Astrocyte (in vitro differentiated cells and primary cell): ENCODE measurements at regions not wholly inside any gene's neighbourhood (a gene's known extent, or its start where the extent isn't known, plus 50 kb on each side); places are given as distances from the start of the nearest gene placed in this dataset.

Source experiments
- EZH2 ChIP-seq: IDR thresholded peaks from 2 replicates; pipeline ENCODE4 v1.6.1; 2012; ENCODE audit warnings: mild to moderate bottlenecking, low read length, inconsistent platforms; ENCODE audit not compliant: insufficient read depth
- TF ChIP-seq, protein P1 (sequence below): IDR thresholded peaks from 2 replicates; pipeline ENCODE4 v1.5.1; 2011; ENCODE audit warnings: low read depth, mild to moderate bottlenecking, inconsistent platforms, low read length, moderate library complexity; ENCODE audit not compliant: insufficient read depth

DNA sequence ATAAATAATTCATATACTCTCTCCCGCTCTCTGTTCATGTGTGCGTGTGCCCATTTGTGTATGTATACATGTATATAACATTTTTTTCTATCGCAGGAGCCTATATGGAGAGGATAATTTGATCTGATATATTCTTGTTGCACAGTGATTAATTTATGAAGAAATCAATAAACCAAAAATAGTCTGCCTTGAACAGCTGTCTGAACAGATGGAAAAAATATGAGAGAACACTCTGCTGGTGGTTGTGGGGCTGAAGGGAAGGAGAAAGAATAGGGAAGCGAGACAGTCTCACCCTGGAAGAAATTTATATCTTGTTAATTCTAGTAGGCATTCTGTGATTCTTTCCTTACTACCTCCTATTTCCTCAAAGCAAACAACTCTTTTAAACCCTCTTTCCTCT, 96.6 kb upstream of the B3GAT2 start:
- TF ChIP-seq, protein P1, sequence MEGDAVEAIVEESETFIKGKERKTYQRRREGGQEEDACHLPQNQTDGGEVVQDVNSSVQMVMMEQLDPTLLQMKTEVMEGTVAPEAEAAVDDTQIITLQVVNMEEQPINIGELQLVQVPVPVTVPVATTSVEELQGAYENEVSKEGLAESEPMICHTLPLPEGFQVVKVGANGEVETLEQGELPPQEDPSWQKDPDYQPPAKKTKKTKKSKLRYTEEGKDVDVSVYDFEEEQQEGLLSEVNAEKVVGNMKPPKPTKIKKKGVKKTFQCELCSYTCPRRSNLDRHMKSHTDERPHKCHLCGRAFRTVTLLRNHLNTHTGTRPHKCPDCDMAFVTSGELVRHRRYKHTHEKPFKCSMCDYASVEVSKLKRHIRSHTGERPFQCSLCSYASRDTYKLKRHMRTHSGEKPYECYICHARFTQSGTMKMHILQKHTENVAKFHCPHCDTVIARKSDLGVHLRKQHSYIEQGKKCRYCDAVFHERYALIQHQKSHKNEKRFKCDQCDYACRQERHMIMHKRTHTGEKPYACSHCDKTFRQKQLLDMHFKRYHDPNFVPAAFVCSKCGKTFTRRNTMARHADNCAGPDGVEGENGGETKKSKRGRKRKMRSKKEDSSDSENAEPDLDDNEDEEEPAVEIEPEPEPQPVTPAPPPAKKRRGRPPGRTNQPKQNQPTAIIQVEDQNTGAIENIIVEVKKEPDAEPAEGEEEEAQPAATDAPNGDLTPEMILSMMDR: no peak
- no peak for TF ChIP-seq EZH2
